PC-9 (cell line): ENCODE measurements at regions not wholly inside any gene's neighbourhood (a gene's known extent, or its start where the extent isn't known, plus 50 kb on each side); places are given as distances from the start of the nearest gene placed in this dataset.

Experiments used
- EZH2 ChIP-seq: fragments of 200-600 bp; sonication (generic); IDR thresholded peaks from 2 replicates; pipeline ENCODE4 v1.8.0; 2017; ENCODE audit warnings: antibody characterized with exemption, low read depth
- TF ChIP-seq, protein P1 (sequence below): fragments of 200-600 bp; sonication (generic); conservative IDR thresholded peaks from 2 replicates; pipeline ENCODE4 v1.6.1; 2017; ENCODE audit warnings: mixed run types, antibody characterized with exemption, mild to moderate bottlenecking, moderate library complexity

DNA sequence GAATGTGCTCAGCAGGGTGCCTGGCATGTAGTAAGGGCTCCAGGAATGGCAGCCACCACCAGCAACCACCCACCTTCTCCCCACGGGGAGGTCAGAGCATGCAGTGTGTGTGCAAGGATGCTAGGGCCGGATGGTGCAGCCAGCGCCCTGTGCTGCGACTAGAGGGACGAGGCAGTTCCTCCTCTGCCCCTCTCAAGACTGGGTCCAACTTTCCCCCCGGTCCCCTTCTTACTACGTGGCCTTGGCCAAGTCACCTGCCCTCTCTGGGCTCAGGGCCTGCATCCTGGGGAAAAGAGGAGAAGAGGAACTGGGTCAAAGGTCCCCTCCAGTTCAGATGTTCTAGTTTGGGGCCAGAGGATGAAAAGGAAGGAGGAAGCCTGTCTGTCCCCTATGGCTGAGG lies 71.6 kb upstream of the TARDBP start:
- no peak for TF ChIP-seq EZH2
- TF ChIP-seq, protein P1, sequence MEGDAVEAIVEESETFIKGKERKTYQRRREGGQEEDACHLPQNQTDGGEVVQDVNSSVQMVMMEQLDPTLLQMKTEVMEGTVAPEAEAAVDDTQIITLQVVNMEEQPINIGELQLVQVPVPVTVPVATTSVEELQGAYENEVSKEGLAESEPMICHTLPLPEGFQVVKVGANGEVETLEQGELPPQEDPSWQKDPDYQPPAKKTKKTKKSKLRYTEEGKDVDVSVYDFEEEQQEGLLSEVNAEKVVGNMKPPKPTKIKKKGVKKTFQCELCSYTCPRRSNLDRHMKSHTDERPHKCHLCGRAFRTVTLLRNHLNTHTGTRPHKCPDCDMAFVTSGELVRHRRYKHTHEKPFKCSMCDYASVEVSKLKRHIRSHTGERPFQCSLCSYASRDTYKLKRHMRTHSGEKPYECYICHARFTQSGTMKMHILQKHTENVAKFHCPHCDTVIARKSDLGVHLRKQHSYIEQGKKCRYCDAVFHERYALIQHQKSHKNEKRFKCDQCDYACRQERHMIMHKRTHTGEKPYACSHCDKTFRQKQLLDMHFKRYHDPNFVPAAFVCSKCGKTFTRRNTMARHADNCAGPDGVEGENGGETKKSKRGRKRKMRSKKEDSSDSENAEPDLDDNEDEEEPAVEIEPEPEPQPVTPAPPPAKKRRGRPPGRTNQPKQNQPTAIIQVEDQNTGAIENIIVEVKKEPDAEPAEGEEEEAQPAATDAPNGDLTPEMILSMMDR: no peak
